Ecto neural progenitor cell (in vitro differentiated cells): ENCODE measurements at regions not wholly inside any gene's neighbourhood (a gene's known extent, or its start where the extent isn't known, plus 50 kb on each side); places are given as distances from the start of the nearest gene placed in this dataset.
"Not testable (repeated sequence)": the region's sequence is repeated elsewhere in the genome, so short reads cannot be mapped to it uniquely, and the experiment has no call there.

ENCODE experiments used
- DNase-seq: peaks from one replicate; pipeline ENCODE4 v3.0.0-alpha.2; 2018; ENCODE audit warnings: low spot score

- DNase-seq: not testable (repeated sequence)
Observed at GRCh38 chr16:88270171-88270790, 112.5 kb upstream of the ZNF469 start.

GRCh38 chr16:88271296-88271695 is 111.5 kb upstream of the ZNF469 start:
- not testable (repeated sequence) for DNase-seq

- not testable (repeated sequence) for DNase-seq
Observed at GRCh38 chr16:88271776-88272175, 111.0 kb upstream of the ZNF469 start.

- not testable (repeated sequence) for DNase-seq
Observed at GRCh38 chr16:88272437-88272836, 110.3 kb upstream of the ZNF469 start.

- DNase-seq: not testable (repeated sequence)
Observed at GRCh38 chr16:88274126-88274750, 108.5 kb upstream of the ZNF469 start.

GRCh38 chr16:88274847-88275246 is 107.9 kb upstream of the ZNF469 start:
- no peak for DNase-seq

GRCh38 chr16:88275336-88276122 is 107.2 kb upstream of the ZNF469 start:
- DNase-seq: not testable (repeated sequence)

GRCh38 chr16:88276123-88276588 is 106.6 kb upstream of the ZNF469 start:
- DNase-seq: not testable (repeated sequence)

- DNase-seq: no peak
Observed at GRCh38 chr16:88276591-88276990, 106.2 kb upstream of the ZNF469 start.

GRCh38 chr16:88279998-88280397 is 102.8 kb upstream of the ZNF469 start:
- DNase-seq: no peak

GRCh38 chr16:88281858-88282563 is 100.7 kb upstream of the ZNF469 start:
- no peak for DNase-seq

- DNase-seq: no peak
Observed at GRCh38 chr16:88282564-88283395, 100.0 kb upstream of the ZNF469 start.

- no peak for DNase-seq
Observed at GRCh38 chr16:88283596-88283995, 99.2 kb upstream of the ZNF469 start.

- DNase-seq: no peak
Observed at GRCh38 chr16:88284101-88284500, 98.7 kb upstream of the ZNF469 start.

- no peak for DNase-seq
Observed at GRCh38 chr16:88284626-88285513, 97.9 kb upstream of the ZNF469 start.

GRCh38 chr16:88285514-88285822 is 97.3 kb upstream of the ZNF469 start:
- no peak for DNase-seq

- no peak for DNase-seq
Observed at GRCh38 chr16:88286301-88286923, 96.3 kb upstream of the ZNF469 start.

GRCh38 chr16:88287219-88287618 is 95.5 kb upstream of the ZNF469 start:
- no peak for DNase-seq

- no peak for DNase-seq
Observed at GRCh38 chr16:88288303-88288702, 94.5 kb upstream of the ZNF469 start.

GRCh38 chr16:88289001-88289400 is 93.8 kb upstream of the ZNF469 start:
- DNase-seq: no peak
